ENCODE measurements at regions not wholly inside any gene's neighbourhood (a gene's known extent, or its start where the extent isn't known, plus 50 kb on each side); places are given as distances from the start of the nearest gene placed in this dataset.

GRCh38 chr3:20482350-20482749 lies 296.3 kb upstream of the SGO1 start:
- Histone ChIP-seq H3K27ac (ENCODE audit: low read depth, low read length) (no peak overlapping the region), H3K36me3 (ENCODE audit: control insufficient read depth in 2 of 4, insufficient read depth in 4 of 4, low read length in 3 of 4) (no peaks in the 10 kb centered on the region), H3K23ac (ENCODE audit: insufficient read length) (no peak overlapping the region), H3K23me2 (ENCODE audit: low read depth, low read length) (no peaks in the 10 kb centered on the region; the same call in 1 of the 2 replicates), H2AFZ (ENCODE audit: low read length) (no peak overlapping the region), H3K9me3 (ENCODE audit: insufficient read depth in 2 of 2, low read depth in 1 of 2, low read length in 1 of 2) (peaks cover 3 to 6% of the 10 kb centered on the region in 2 experiments; a peak in 2 of 4 replicates), H3K79me2 (ENCODE audit: control insufficient read depth in 1 of 2, insufficient read depth in 2 of 2, low read length in 2 of 2) (no peaks in the 10 kb centered on the region), H4K20me1 (replicated peaks in 1 of 2; ENCODE audit: control insufficient read depth in 1 of 2, insufficient read depth in 2 of 2, low read length in 2 of 2) (no peaks in the 10 kb centered on the region), H3K4me3 (ENCODE audit: extremely low read depth in 1 of 4, insufficient read depth in 2 of 4, low read depth in 3 of 4, low read length in 4 of 4) (no peak overlapping the region), H3K4me2 (ENCODE audit: insufficient read depth in 1 of 2, low read depth in 2 of 2, low read length in 2 of 2) (no peak overlapping the region), H2BK20ac (ENCODE audit: low read length) (peak overlapping the region; percentile 61; the same call in 1 of the 2 replicates), H3K4ac (replicated peaks; ENCODE audit: insufficient read length, low read depth, low read length) (no peak overlapping the region), H2BK12ac (ENCODE audit: low read depth, low read length) (peak overlapping the region; percentile 91; the same call in 1 of the 2 replicates), H3K14ac (ENCODE audit: insufficient read length) (no peak overlapping the region), H2BK15ac (ENCODE audit: low read length) (no peak overlapping the region), H3K4me1 (replicated peaks in 1 of 4; ENCODE audit: control insufficient read depth in 3 of 4, insufficient read depth in 4 of 4, low read length in 3 of 4) (peaks cover 0 to 5% (median 0%) of the 10 kb centered on the region in 4 experiments; a peak in 5 of 7 replicates), H4K5ac (ENCODE audit: insufficient read length, low read depth, low read length) (no peak overlapping the region), H4K91ac (replicated peaks; ENCODE audit: insufficient read length, low read length) (no peak overlapping the region), H2AK5ac (ENCODE audit: low read depth, low read length) (no peak overlapping the region), H2BK5ac (ENCODE audit: low read depth, low read length) (no peak overlapping the region), H4K8ac (ENCODE audit: extremely low read depth, insufficient read depth, low read length) (no peak overlapping the region), H3K56ac (replicated peaks; ENCODE audit: insufficient read length, low read depth, low read length) (no peak overlapping the region), H3K18ac (ENCODE audit: extremely low read depth, low read length) (no peak overlapping the region), H3K27me3 (replicated peaks in 1 of 4; ENCODE audit: control insufficient read depth in 3 of 4, extremely low read depth in 1 of 4, insufficient read depth in 3 of 4, low read length in 3 of 4) (no peaks in the 10 kb centered on the region), H2BK120ac (replicated peaks; ENCODE audit: low read depth, low read length) (no peak overlapping the region), H3K9ac (replicated peaks in 1 of 4; ENCODE audit: extremely low read depth in 1 of 4, low read depth in 3 of 4, low read length in 3 of 4) (no peak overlapping the region), H3K79me1 (ENCODE audit: low read depth, low read length) (no peaks in the 10 kb centered on the region)
- DNase-seq (ENCODE audit: low read depth in 1 of 2, low spot score in 2 of 2) (no peak), FAIRE-seq (no peak)
- 94% methylated on average over 3 of the region's 3 CpGs; no CpG with 5 or more reads in 1 of the 2 experiments for WGBS, 2 experiments (ENCODE audit: extremely low coverage in 1 of 2, insufficient coverage in 1 of 2, insufficient read length in 1 of 2, insufficient replicate concordance in 2 of 2, low coverage in 1 of 2, low lambda C conversion rate in 2 of 2, missing lambda C conversion rate in 1 of 2)
- ChIA-PET CTCF (ENCODE audit: partially characterized antibody) (no interaction called here), POLR2A (ENCODE audit: partially characterized antibody) (no interaction called here)
- TF ChIP-seq RXRA (IDR thresholded peaks at IDR 0.05; ENCODE audit: insufficient read depth, low read depth, low read length) (no peak), POU5F1 (IDR thresholded peaks at IDR 0.05; ENCODE audit: low read depth, low read length) (no peak), PHF8 (conservative IDR thresholded peaks at IDR 0.05; ENCODE audit: low read depth, low read length) (no peak), EGR1 (IDR thresholded peaks at IDR 0.05; ENCODE audit: borderline replicate concordance, low read depth, low read length) (no peak), RNF2 (IDR thresholded peaks at IDR 0.05; ENCODE audit: borderline replicate concordance, low read depth, low read length, missing control alignments, poor library complexity, severe bottlenecking) (no peak)
- TF ChIP-seq, protein P1, sequence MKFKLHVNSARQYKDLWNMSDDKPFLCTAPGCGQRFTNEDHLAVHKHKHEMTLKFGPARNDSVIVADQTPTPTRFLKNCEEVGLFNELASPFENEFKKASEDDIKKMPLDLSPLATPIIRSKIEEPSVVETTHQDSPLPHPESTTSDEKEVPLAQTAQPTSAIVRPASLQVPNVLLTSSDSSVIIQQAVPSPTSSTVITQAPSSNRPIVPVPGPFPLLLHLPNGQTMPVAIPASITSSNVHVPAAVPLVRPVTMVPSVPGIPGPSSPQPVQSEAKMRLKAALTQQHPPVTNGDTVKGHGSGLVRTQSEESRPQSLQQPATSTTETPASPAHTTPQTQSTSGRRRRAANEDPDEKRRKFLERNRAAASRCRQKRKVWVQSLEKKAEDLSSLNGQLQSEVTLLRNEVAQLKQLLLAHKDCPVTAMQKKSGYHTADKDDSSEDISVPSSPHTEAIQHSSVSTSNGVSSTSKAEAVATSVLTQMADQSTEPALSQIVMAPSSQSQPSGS (IDR thresholded peaks at IDR 0.05; ENCODE audit: low read length) = no peak
